WTC11 (cell line): ENCODE measurements at regions not wholly inside any gene's neighbourhood (a gene's known extent, or its start where the extent isn't known, plus 50 kb on each side); places are given as distances from the start of the nearest gene placed in this dataset.

Experiments used
- ATAC-seq: fragments of 200-7000 bp; cut with Tn5 transposase; 2 replicates; pipeline ENCODE4 v1.10.0; 2021; ENCODE audit warnings: mild to moderate bottlenecking, moderate library complexity
- CTCF ChIA-PET: fragments of 300-600 bp; sonication (Branson Sonifier 250); formaldehyde crosslinking; loops from one replicate; lab custom pipeline; 2021; ENCODE audit warnings: antibody characterized with exemption; lab: Charles Lee
- POLR2A ChIA-PET: fragments of 350-600 bp; sonication (Branson Sonifier 250); formaldehyde crosslinking; loops from one replicate; lab custom pipeline; 2021; ENCODE audit warnings: antibody characterized with exemption; lab: Charles Lee
- DNase-seq: peaks from one replicate; pipeline ENCODE4 v3.0.0; 2021; ENCODE audit warnings: low spot score
- H3K27ac Mint-ChIP-seq: 2 replicates; pipeline ENCODE4 v1.8.0; 2021; ENCODE audit warnings: mixed read lengths
- H3K27me3 Mint-ChIP-seq: 2 replicates; pipeline ENCODE4 v1.8.0; 2021; ENCODE audit warnings: low read depth, mild to moderate bottlenecking, moderate library complexity, mixed read lengths
- H3K36me3 Mint-ChIP-seq: 2 replicates; pipeline ENCODE4 v1.8.0; 2021; ENCODE audit warnings: mixed read lengths
- H3K4me1 Mint-ChIP-seq: 2 replicates; pipeline ENCODE4 v1.8.0; 2022; ENCODE audit warnings: mixed read lengths
- H3K4me3 Mint-ChIP-seq: 2 replicates; pipeline ENCODE4 v1.8.0; 2021; ENCODE audit warnings: mild to moderate bottlenecking, moderate library complexity, mixed read lengths
- H3K9me3 Mint-ChIP-seq: 2 replicates; pipeline ENCODE4 v1.8.0; 2021; ENCODE audit warnings: mixed read lengths
- ARID4B ChIP-seq: sonication (generic); formaldehyde crosslinking; IDR thresholded peaks from 2 replicates; pipeline ENCODE4 v1.8.0; 2023; ENCODE audit warnings: missing genetic modification reagents, mild to moderate bottlenecking, borderline replicate concordance
- ATF2 ChIP-seq: sonication (generic); formaldehyde crosslinking; IDR thresholded peaks from 2 replicates; pipeline ENCODE4 v1.8.1; 2022; ENCODE audit warnings: low read depth, missing genetic modification reagents, borderline replicate concordance
- E2F4 ChIP-seq: sonication (generic); formaldehyde crosslinking; IDR thresholded peaks from 2 replicates; pipeline ENCODE4 v1.8.1; 2022; ENCODE audit warnings: low read depth, mild to moderate bottlenecking, moderate library complexity, missing genetic modification reagents, borderline replicate concordance
- ELF4 ChIP-seq: sonication (generic); formaldehyde crosslinking; IDR thresholded peaks from 2 replicates; pipeline ENCODE4 v1.8.1; 2022; ENCODE audit warnings: low read depth, mild to moderate bottlenecking, moderate library complexity, missing genetic modification reagents
- ERG ChIP-seq: fragments of 250-450 bp; sonication (Bioruptor Pico); IDR thresholded peaks from 2 replicates; pipeline ENCODE4 v1.8.0; 2021; ENCODE audit warnings: mild to moderate bottlenecking
- ETV6 ChIP-seq: sonication (generic); formaldehyde crosslinking; IDR thresholded peaks from 2 replicates; pipeline ENCODE4 v1.8.1; 2022; ENCODE audit warnings: mild to moderate bottlenecking, missing genetic modification reagents
- GABPB1 ChIP-seq: sonication (generic); formaldehyde crosslinking; IDR thresholded peaks from 2 replicates; pipeline ENCODE4 v1.8.1; 2023; ENCODE audit warnings: mild to moderate bottlenecking, missing genetic modification reagents
- GTF2I ChIP-seq: fragments of 250-450 bp; sonication (Bioruptor Pico); conservative IDR thresholded peaks from 2 replicates; pipeline ENCODE4 v1.4.0; 2021; ENCODE audit warnings: mild to moderate bottlenecking
- PRRX2 ChIP-seq: fragments of 250-450 bp; sonication (Bioruptor Pico); IDR thresholded peaks from 2 replicates; pipeline ENCODE4 v1.8.0; 2021; ENCODE audit warnings: mild to moderate bottlenecking
- RELA ChIP-seq: sonication (generic); formaldehyde crosslinking; IDR thresholded peaks from 2 replicates; pipeline ENCODE4 v1.8.1; 2022; ENCODE audit warnings: missing genetic modification reagents, mild to moderate bottlenecking, borderline replicate concordance
- RORB ChIP-seq: fragments of 250-450 bp; sonication (Bioruptor Pico); IDR thresholded peaks from 2 replicates; pipeline ENCODE4 v1.9.0; 2021; ENCODE audit warnings: mild to moderate bottlenecking
- SMAD3 ChIP-seq: sonication (generic); formaldehyde crosslinking; IDR thresholded peaks from 2 replicates; pipeline ENCODE4 v1.8.0; 2022; ENCODE audit warnings: missing genetic modification reagents, mild to moderate bottlenecking, borderline replicate concordance
- SOX15 ChIP-seq: fragments of 250-450 bp; sonication (Bioruptor Pico); IDR thresholded peaks from 2 replicates; pipeline ENCODE4 v1.9.0; 2021; ENCODE audit warnings: mild to moderate bottlenecking
- SP1 ChIP-seq: sonication (generic); formaldehyde crosslinking; conservative IDR thresholded peaks from 2 replicates; pipeline ENCODE4 v1.8.1; 2022; ENCODE audit warnings: missing genetic modification reagents
- TEAD1 ChIP-seq: sonication (generic); formaldehyde crosslinking; IDR thresholded peaks from 2 replicates; pipeline ENCODE4 v1.8.0; 2022; ENCODE audit warnings: mild to moderate bottlenecking, missing genetic modification reagents
- TP53 ChIP-seq: sonication (generic); formaldehyde crosslinking; IDR thresholded peaks from 2 replicates; pipeline ENCODE4 v1.8.1; 2023; ENCODE audit warnings: mild to moderate bottlenecking, missing genetic modification reagents
- ZNF138 ChIP-seq: sonication (generic); formaldehyde crosslinking; conservative IDR thresholded peaks from 2 replicates; pipeline ENCODE4 v1.8.1; 2022; ENCODE audit warnings: mild to moderate bottlenecking, moderate library complexity, missing genetic modification reagents
- ZNF232 ChIP-seq: sonication (generic); formaldehyde crosslinking; IDR thresholded peaks from 2 replicates; pipeline ENCODE4 v1.8.0; 2022; ENCODE audit warnings: mild to moderate bottlenecking, missing genetic modification reagents
- ZNF396 ChIP-seq: fragments of 250-450 bp; sonication (Bioruptor Pico); IDR thresholded peaks from 2 replicates; pipeline ENCODE4 v1.8.0; 2021; ENCODE audit warnings: mild to moderate bottlenecking, moderate library complexity, borderline replicate concordance
- TF ChIP-seq, protein P1 (sequence below): fragments of 250-450 bp; sonication (Bioruptor Pico); IDR thresholded peaks from 2 replicates; pipeline ENCODE4 v2.1.2; 2022; ENCODE audit warnings: mild to moderate bottlenecking, moderate library complexity
- TF ChIP-seq, protein P2 (sequence below): sonication (generic); formaldehyde crosslinking; IDR thresholded peaks from 2 replicates; pipeline ENCODE4 v1.8.1; 2022; ENCODE audit warnings: missing genetic modification reagents, borderline replicate concordance
- TF ChIP-seq, protein P3 (sequence below): sonication (generic); formaldehyde crosslinking; IDR thresholded peaks from 2 replicates; pipeline ENCODE4 v1.8.1; 2023; ENCODE audit warnings: mild to moderate bottlenecking, missing genetic modification reagents

- ChIA-PET POLR2A (no interaction called here), CTCF (no interaction called here)
- H3K27me3 Mint-ChIP-seq: peaks cover 3% of the 10 kb centered on the region; the same call in 1 of the 2 replicates
- no peaks in the 10 kb centered on the region for H3K36me3 Mint-ChIP-seq
- peaks cover 7% of the 10 kb centered on the region; the same call in 1 of the 2 replicates for H3K9me3 Mint-ChIP-seq
- H3K27ac Mint-ChIP-seq: no peak overlapping the region
- ATAC-seq: no peak
- TF ChIP-seq ZNF138 (CRISPR knock-in tag) (no peak), ZNF232 (CRISPR knock-in tag) (no peak), ZNF396 (CRISPR knock-in tag) (no peak), GABPB1 (no peak), E2F4 (no peak), SP1 (CRISPR knock-in tag) (no peak)
- TF ChIP-seq, protein P1, sequence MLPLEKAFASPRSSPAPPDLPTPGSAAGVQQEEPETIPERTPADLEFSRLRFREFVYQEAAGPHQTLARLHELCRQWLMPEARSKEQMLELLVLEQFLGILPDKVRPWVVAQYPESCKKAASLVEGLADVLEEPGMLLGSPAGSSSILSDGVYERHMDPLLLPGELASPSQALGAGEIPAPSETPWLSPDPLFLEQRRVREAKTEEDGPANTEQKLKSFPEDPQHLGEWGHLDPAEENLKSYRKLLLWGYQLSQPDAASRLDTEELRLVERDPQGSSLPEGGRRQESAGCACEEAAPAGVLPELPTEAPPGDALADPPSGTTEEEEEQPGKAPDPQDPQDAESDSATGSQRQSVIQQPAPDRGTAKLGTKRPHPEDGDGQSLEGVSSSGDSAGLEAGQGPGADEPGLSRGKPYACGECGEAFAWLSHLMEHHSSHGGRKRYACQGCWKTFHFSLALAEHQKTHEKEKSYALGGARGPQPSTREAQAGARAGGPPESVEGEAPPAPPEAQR (CRISPR knock-in tag): no peak
- no peaks in the 10 kb centered on the region for H3K4me1 Mint-ChIP-seq
- no peak for DNase-seq
- H3K4me3 Mint-ChIP-seq: no peak overlapping the region
These were observed 1231.1 kb downstream of the CDH11 start for GRCh38 chr16:63890723-63891122.

DNA sequence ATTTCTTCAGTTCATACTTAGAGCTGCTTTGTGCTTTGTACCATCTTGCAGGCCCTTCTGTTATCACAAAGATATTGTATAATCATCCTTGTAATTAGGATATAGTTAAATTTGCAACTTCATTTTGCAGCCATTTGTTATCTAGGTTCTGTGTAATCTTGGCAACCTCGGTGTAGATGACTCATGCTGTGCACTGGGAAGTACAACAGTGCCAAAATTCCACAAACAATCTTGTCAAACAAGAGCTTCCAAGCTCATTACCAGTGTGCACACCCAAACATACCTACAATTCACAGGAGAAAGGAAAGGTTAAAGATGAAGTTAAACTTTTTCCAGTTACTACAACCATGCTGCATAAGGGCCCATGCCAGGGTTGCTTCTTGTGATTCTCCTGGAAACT lies 1231.8 kb downstream of the CDH11 start:
- Mint-ChIP-seq H3K4me3 (no peak overlapping the region), H3K36me3 (no peaks in the 10 kb centered on the region), H3K27me3 (peaks cover 8% of the 10 kb centered on the region; the same call in 1 of the 2 replicates), H3K9me3 (peaks cover 7% of the 10 kb centered on the region; the same call in 1 of the 2 replicates), H3K27ac (no peak overlapping the region), H3K4me1 (no peaks in the 10 kb centered on the region)
- ATAC-seq (no peak), DNase-seq (no peak)
- ChIA-PET POLR2A (no interaction called here), CTCF (no interaction called here)
- no peak for TF ChIP-seq SMAD3
- no peak for TF ChIP-seq ATF2 (CRISPR knock-in tag)
- TF ChIP-seq ELF4 (CRISPR knock-in tag): no peak
- TF ChIP-seq, protein P2, sequence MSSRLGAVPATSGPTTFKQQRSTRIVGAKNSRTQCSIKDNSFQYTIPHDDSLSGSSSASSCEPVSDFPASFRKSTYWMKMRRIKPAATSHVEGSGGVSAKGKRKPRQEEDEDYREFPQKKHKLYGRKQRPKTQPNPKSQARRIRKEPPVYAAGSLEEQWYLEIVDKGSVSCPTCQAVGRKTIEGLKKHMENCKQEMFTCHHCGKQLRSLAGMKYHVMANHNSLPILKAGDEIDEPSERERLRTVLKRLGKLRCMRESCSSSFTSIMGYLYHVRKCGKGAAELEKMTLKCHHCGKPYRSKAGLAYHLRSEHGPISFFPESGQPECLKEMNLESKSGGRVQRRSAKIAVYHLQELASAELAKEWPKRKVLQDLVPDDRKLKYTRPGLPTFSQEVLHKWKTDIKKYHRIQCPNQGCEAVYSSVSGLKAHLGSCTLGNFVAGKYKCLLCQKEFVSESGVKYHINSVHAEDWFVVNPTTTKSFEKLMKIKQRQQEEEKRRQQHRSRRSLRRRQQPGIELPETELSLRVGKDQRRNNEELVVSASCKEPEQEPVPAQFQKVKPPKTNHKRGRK (CRISPR knock-in tag): no peak
- no peak for TF ChIP-seq ETV6
- no peak for TF ChIP-seq SOX15 (CRISPR knock-in tag)
- TF ChIP-seq ARID4B (CRISPR knock-in tag): no peak
- no peak for TF ChIP-seq GTF2I
- no peak for TF ChIP-seq RORB (CRISPR knock-in tag)
- no peak for TF ChIP-seq TP53 (CRISPR knock-in tag)
- TF ChIP-seq, protein P3, sequence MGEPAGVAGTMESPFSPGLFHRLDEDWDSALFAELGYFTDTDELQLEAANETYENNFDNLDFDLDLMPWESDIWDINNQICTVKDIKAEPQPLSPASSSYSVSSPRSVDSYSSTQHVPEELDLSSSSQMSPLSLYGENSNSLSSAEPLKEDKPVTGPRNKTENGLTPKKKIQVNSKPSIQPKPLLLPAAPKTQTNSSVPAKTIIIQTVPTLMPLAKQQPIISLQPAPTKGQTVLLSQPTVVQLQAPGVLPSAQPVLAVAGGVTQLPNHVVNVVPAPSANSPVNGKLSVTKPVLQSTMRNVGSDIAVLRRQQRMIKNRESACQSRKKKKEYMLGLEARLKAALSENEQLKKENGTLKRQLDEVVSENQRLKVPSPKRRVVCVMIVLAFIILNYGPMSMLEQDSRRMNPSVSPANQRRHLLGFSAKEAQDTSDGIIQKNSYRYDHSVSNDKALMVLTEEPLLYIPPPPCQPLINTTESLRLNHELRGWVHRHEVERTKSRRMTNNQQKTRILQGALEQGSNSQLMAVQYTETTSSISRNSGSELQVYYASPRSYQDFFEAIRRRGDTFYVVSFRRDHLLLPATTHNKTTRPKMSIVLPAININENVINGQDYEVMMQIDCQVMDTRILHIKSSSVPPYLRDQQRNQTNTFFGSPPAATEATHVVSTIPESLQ (CRISPR knock-in tag): no peak
- TF ChIP-seq PRRX2: no peak
- no peak for TF ChIP-seq RELA (CRISPR knock-in tag)
- TF ChIP-seq ERG (CRISPR knock-in tag): no peak
- TF ChIP-seq ZNF232 (CRISPR knock-in tag): no peak
- no peak for TF ChIP-seq TEAD1 (CRISPR knock-in tag)
